ENCODE measurements at regions not wholly inside any gene's neighbourhood (a gene's known extent, or its start where the extent isn't known, plus 50 kb on each side); places are given as distances from the start of the nearest gene placed in this dataset.
"Not testable (repeated sequence)": the region's sequence is repeated elsewhere in the genome, so short reads cannot be mapped to it uniquely, and the experiment has no call there.

GRCh38 chr13:81244011-81244410 lies 903.1 kb upstream of the SPRY2 start:
- no peak overlapping the region for H3K4me3 ChIP-seq (ENCODE audit: low read depth in 1 of 2, low read length in 2 of 2)
- no peaks in the 10 kb centered on the region for H3K27me3 ChIP-seq (ENCODE audit: control insufficient read depth in 1 of 2, insufficient read depth in 2 of 2, low read length in 2 of 2)
- no peaks in the 10 kb centered on the region for H3K9me3 ChIP-seq (ENCODE audit: low read length)
- no peak overlapping the region for H3K9ac ChIP-seq (ENCODE audit: low read length)
- no peaks in the 10 kb centered on the region for H3K36me3 ChIP-seq (ENCODE audit: insufficient read depth, low read length)
- H3K27ac ChIP-seq (ENCODE audit: low read depth, low read length) = no peak overlapping the region
- H3K4me1 ChIP-seq (ENCODE audit: insufficient read depth, low read length) = no peaks in the 10 kb centered on the region

- H3K27me3 ChIP-seq (ENCODE audit: control insufficient read depth in 1 of 2, insufficient read depth in 2 of 2, low read length in 2 of 2) = no peaks in the 10 kb centered on the region
- H3K4me1 ChIP-seq (ENCODE audit: insufficient read depth, low read length) = no peaks in the 10 kb centered on the region
- H3K27ac ChIP-seq (ENCODE audit: low read depth, low read length) = no peak overlapping the region
- H3K36me3 ChIP-seq (ENCODE audit: insufficient read depth, low read length) = no peaks in the 10 kb centered on the region
- H3K9me3 ChIP-seq (ENCODE audit: low read length) = no peaks in the 10 kb centered on the region
- H3K9ac ChIP-seq (ENCODE audit: low read length) = no peak overlapping the region
- no peak overlapping the region for H3K4me3 ChIP-seq (ENCODE audit: low read depth in 1 of 2, low read length in 2 of 2)
These were observed 889.5 kb upstream of the SPRY2 start for GRCh38 chr13:81230386-81230785.

GRCh38 chr13:81226830-81227229 lies 885.9 kb upstream of the SPRY2 start:
- not testable (repeated sequence) for H3K4me1 ChIP-seq (ENCODE audit: insufficient read depth, low read length); H3K9me3 ChIP-seq (ENCODE audit: low read length); H3K4me3 ChIP-seq (ENCODE audit: low read depth in 1 of 2, low read length in 2 of 2); H3K9ac ChIP-seq (ENCODE audit: low read length); H3K36me3 ChIP-seq (ENCODE audit: insufficient read depth, low read length); H3K27ac ChIP-seq (ENCODE audit: low read depth, low read length); H3K27me3 ChIP-seq (ENCODE audit: control insufficient read depth in 1 of 2, insufficient read depth in 2 of 2, low read length in 2 of 2)

- H3K36me3 ChIP-seq (ENCODE audit: insufficient read depth, low read length) = no peaks in the 10 kb centered on the region
- no peaks in the 10 kb centered on the region for H3K4me1 ChIP-seq (ENCODE audit: insufficient read depth, low read length)
- H3K9ac ChIP-seq (ENCODE audit: low read length) = no peak overlapping the region
- H3K9me3 ChIP-seq (ENCODE audit: low read length) = no peaks in the 10 kb centered on the region
- no peaks in the 10 kb centered on the region for H3K27me3 ChIP-seq (ENCODE audit: control insufficient read depth in 1 of 2, insufficient read depth in 2 of 2, low read length in 2 of 2)
- no peak overlapping the region for H3K27ac ChIP-seq (ENCODE audit: low read depth, low read length)
- H3K4me3 ChIP-seq (ENCODE audit: low read depth in 1 of 2, low read length in 2 of 2) = no peak overlapping the region
These were observed 883.4 kb upstream of the SPRY2 start for GRCh38 chr13:81224209-81224833.

- no peaks in the 10 kb centered on the region for H3K4me1 ChIP-seq (ENCODE audit: insufficient read depth, low read length)
- no peak overlapping the region for H3K9ac ChIP-seq (ENCODE audit: low read length)
- H3K36me3 ChIP-seq (ENCODE audit: insufficient read depth, low read length) = no peaks in the 10 kb centered on the region
- no peak overlapping the region for H3K27ac ChIP-seq (ENCODE audit: low read depth, low read length)
- no peaks in the 10 kb centered on the region for H3K9me3 ChIP-seq (ENCODE audit: low read length)
- no peaks in the 10 kb centered on the region for H3K27me3 ChIP-seq (ENCODE audit: control insufficient read depth in 1 of 2, insufficient read depth in 2 of 2, low read length in 2 of 2)
- H3K4me3 ChIP-seq (ENCODE audit: low read depth in 1 of 2, low read length in 2 of 2) = no peak overlapping the region
These were observed 882.9 kb upstream of the SPRY2 start for GRCh38 chr13:81223778-81224177.

GRCh38 chr13:81211713-81212112 lies 870.8 kb upstream of the SPRY2 start:
- no peaks in the 10 kb centered on the region for H3K36me3 ChIP-seq (ENCODE audit: insufficient read depth, low read length)
- no peak overlapping the region for H3K27ac ChIP-seq (ENCODE audit: low read depth, low read length)

GRCh38 chr13:81207636-81208035 lies 866.7 kb upstream of the SPRY2 start:
- H3K9ac ChIP-seq (ENCODE audit: low read length) = no peak overlapping the region
- no peaks in the 10 kb centered on the region for H3K36me3 ChIP-seq (ENCODE audit: insufficient read depth, low read length)
- H3K27me3 ChIP-seq (ENCODE audit: control insufficient read depth in 1 of 2, insufficient read depth in 2 of 2, low read length in 2 of 2) = no peaks in the 10 kb centered on the region
- no peak overlapping the region for H3K4me3 ChIP-seq (ENCODE audit: low read depth in 1 of 2, low read length in 2 of 2)
- no peaks in the 10 kb centered on the region for H3K4me1 ChIP-seq (ENCODE audit: insufficient read depth, low read length)
- no peaks in the 10 kb centered on the region for H3K9me3 ChIP-seq (ENCODE audit: low read length)
- H3K27ac ChIP-seq (ENCODE audit: low read depth, low read length) = no peak overlapping the region

More at GRCh38 chr13:81211713-81212112, 870.8 kb upstream of the SPRY2 start:
- no peak overlapping the region for H3K9ac ChIP-seq (ENCODE audit: low read length)
- H3K4me3 ChIP-seq (ENCODE audit: low read depth in 1 of 2, low read length in 2 of 2) = no peak overlapping the region
- no peaks in the 10 kb centered on the region for H3K9me3 ChIP-seq (ENCODE audit: low read length)
- no peaks in the 10 kb centered on the region for H3K4me1 ChIP-seq (ENCODE audit: insufficient read depth, low read length)
- H3K27me3 ChIP-seq (ENCODE audit: control insufficient read depth in 1 of 2, insufficient read depth in 2 of 2, low read length in 2 of 2) = no peaks in the 10 kb centered on the region

- Histone ChIP-seq H3K27me3 (ENCODE audit: control insufficient read depth in 1 of 2, insufficient read depth in 2 of 2, low read length in 2 of 2) (no peaks in the 10 kb centered on the region), H3K4me1 (ENCODE audit: insufficient read depth, low read length) (no peaks in the 10 kb centered on the region), H3K27ac (ENCODE audit: low read depth, low read length) (no peak overlapping the region), H3K9me3 (ENCODE audit: low read length) (no peaks in the 10 kb centered on the region), H3K4me3 (ENCODE audit: low read depth in 1 of 2, low read length in 2 of 2) (no peak overlapping the region), H3K36me3 (ENCODE audit: insufficient read depth, low read length) (no peaks in the 10 kb centered on the region), H3K9ac (ENCODE audit: low read length) (no peak overlapping the region)
These were observed 866.3 kb upstream of the SPRY2 start for GRCh38 chr13:81207231-81207630.

- no peak overlapping the region for H3K9ac ChIP-seq (ENCODE audit: low read length)
- no peaks in the 10 kb centered on the region for H3K4me1 ChIP-seq (ENCODE audit: insufficient read depth, low read length)
- no peaks in the 10 kb centered on the region for H3K36me3 ChIP-seq (ENCODE audit: insufficient read depth, low read length)
- no peak overlapping the region for H3K4me3 ChIP-seq (ENCODE audit: low read depth in 1 of 2, low read length in 2 of 2)
- H3K27ac ChIP-seq (ENCODE audit: low read depth, low read length) = no peak overlapping the region
- no peaks in the 10 kb centered on the region for H3K9me3 ChIP-seq (ENCODE audit: low read length)
- no peaks in the 10 kb centered on the region for H3K27me3 ChIP-seq (ENCODE audit: control insufficient read depth in 1 of 2, insufficient read depth in 2 of 2, low read length in 2 of 2)
These were observed 862.9 kb upstream of the SPRY2 start for GRCh38 chr13:81203783-81204182.

GRCh38 chr13:81199956-81200355 lies 859.0 kb upstream of the SPRY2 start:
- H3K27ac ChIP-seq (ENCODE audit: low read depth, low read length) = no peak overlapping the region
- no peak overlapping the region for H3K9ac ChIP-seq (ENCODE audit: low read length)
- no peaks in the 10 kb centered on the region for H3K4me1 ChIP-seq (ENCODE audit: insufficient read depth, low read length)
- H3K27me3 ChIP-seq (ENCODE audit: control insufficient read depth in 1 of 2, insufficient read depth in 2 of 2, low read length in 2 of 2) = no peaks in the 10 kb centered on the region
- no peaks in the 10 kb centered on the region for H3K9me3 ChIP-seq (ENCODE audit: low read length)
- H3K36me3 ChIP-seq (ENCODE audit: insufficient read depth, low read length) = no peaks in the 10 kb centered on the region
- no peak overlapping the region for H3K4me3 ChIP-seq (ENCODE audit: low read depth in 1 of 2, low read length in 2 of 2)

- H3K27me3 ChIP-seq (ENCODE audit: control insufficient read depth in 1 of 2, insufficient read depth in 2 of 2, low read length in 2 of 2) = no peaks in the 10 kb centered on the region
- H3K36me3 ChIP-seq (ENCODE audit: insufficient read depth, low read length) = no peaks in the 10 kb centered on the region
These were observed 857.0 kb upstream of the SPRY2 start for GRCh38 chr13:81197966-81198365.

GRCh38 chr13:81197483-81197882 lies 856.6 kb upstream of the SPRY2 start:
- no peaks in the 10 kb centered on the region for H3K4me1 ChIP-seq (ENCODE audit: insufficient read depth, low read length)
- H3K4me3 ChIP-seq (ENCODE audit: low read depth in 1 of 2, low read length in 2 of 2) = no peak overlapping the region
- H3K9me3 ChIP-seq (ENCODE audit: low read length) = no peaks in the 10 kb centered on the region
- H3K36me3 ChIP-seq (ENCODE audit: insufficient read depth, low read length) = no peaks in the 10 kb centered on the region
- H3K27me3 ChIP-seq (ENCODE audit: control insufficient read depth in 1 of 2, insufficient read depth in 2 of 2, low read length in 2 of 2) = no peaks in the 10 kb centered on the region
- H3K9ac ChIP-seq (ENCODE audit: low read length) = no peak overlapping the region
- H3K27ac ChIP-seq (ENCODE audit: low read depth, low read length) = no peak overlapping the region

More at GRCh38 chr13:81197966-81198365, 857.0 kb upstream of the SPRY2 start:
- Histone ChIP-seq H3K4me3 (ENCODE audit: low read depth in 1 of 2, low read length in 2 of 2) (no peak overlapping the region), H3K9me3 (ENCODE audit: low read length) (no peaks in the 10 kb centered on the region), H3K4me1 (ENCODE audit: insufficient read depth, low read length) (no peaks in the 10 kb centered on the region), H3K9ac (ENCODE audit: low read length) (no peak overlapping the region), H3K27ac (ENCODE audit: low read depth, low read length) (no peak overlapping the region)

Data from muscle layer of colon (tissue), 2 donors.